ENCODE measurements at regions not wholly inside any gene's neighbourhood (a gene's known extent, or its start where the extent isn't known, plus 50 kb on each side); places are given as distances from the start of the nearest gene placed in this dataset.

DNA sequence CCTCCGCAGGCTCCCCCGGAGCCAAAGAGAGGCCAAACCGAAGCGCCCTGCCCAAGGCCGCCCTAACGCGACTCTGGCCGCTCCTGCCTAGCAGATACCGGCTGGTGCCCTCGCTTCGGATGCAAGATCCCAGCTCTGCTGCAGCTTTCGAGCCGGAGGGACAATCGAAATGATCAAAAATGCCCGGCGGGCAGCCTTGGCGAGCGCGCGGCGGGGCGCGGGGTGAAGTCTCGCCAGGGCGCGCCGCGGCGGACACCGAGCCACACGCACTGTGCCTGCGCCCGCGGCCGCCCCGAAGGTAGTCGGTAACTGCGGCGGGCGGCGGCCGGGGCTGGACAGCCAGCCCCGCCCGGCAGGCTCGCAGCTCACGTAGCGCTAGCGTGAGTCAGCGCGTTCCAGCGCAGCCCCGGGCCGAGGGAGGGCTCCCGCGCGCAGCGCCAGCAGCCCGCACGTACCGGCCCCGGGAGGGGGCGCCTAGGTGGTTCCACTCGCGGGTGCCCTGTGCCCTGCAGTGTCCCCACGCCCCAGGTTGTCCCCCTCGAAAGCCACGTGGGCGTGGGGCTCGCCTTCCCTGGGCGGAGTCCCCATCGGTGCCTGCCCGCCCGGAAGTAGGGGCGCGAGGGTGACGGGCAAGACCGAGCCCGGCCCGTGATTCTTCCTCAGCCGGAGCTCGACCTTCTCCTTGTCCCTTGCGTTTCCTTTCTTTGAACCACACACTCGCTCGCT, 109.2 kb upstream of the EGLN3 start:
- TF ChIP-seq, protein P1, sequence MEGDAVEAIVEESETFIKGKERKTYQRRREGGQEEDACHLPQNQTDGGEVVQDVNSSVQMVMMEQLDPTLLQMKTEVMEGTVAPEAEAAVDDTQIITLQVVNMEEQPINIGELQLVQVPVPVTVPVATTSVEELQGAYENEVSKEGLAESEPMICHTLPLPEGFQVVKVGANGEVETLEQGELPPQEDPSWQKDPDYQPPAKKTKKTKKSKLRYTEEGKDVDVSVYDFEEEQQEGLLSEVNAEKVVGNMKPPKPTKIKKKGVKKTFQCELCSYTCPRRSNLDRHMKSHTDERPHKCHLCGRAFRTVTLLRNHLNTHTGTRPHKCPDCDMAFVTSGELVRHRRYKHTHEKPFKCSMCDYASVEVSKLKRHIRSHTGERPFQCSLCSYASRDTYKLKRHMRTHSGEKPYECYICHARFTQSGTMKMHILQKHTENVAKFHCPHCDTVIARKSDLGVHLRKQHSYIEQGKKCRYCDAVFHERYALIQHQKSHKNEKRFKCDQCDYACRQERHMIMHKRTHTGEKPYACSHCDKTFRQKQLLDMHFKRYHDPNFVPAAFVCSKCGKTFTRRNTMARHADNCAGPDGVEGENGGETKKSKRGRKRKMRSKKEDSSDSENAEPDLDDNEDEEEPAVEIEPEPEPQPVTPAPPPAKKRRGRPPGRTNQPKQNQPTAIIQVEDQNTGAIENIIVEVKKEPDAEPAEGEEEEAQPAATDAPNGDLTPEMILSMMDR (IDR thresholded peaks at IDR 0.05): peak in 1 of 4 donors; percentile 20
- peak; percentile 33 for TF ChIP-seq POLR2A (IDR thresholded peaks at IDR 0.05)

All from right lobe of liver (tissue), 4 donors.